PC-9 (cell line): ENCODE measurements at regions not wholly inside any gene's neighbourhood (a gene's known extent, or its start where the extent isn't known, plus 50 kb on each side); places are given as distances from the start of the nearest gene placed in this dataset.

Source experiments
- CTCF ChIP-seq: fragments of 200-600 bp; sonication (generic); conservative IDR thresholded peaks from 2 replicates; pipeline ENCODE4 v1.6.1; 2017; ENCODE audit warnings: mixed run types, antibody characterized with exemption, mild to moderate bottlenecking, moderate library complexity
- EZH2 ChIP-seq: fragments of 200-600 bp; sonication (generic); IDR thresholded peaks from 2 replicates; pipeline ENCODE4 v1.8.0; 2017; ENCODE audit warnings: antibody characterized with exemption, low read depth

- TF ChIP-seq CTCF (no peak), EZH2 (no peak)
Measured at GRCh38 chr9:4404156-4404555, 86.1 kb upstream of the SLC1A1 start.
